ENCODE measurements at regions not wholly inside any gene's neighbourhood (a gene's known extent, or its start where the extent isn't known, plus 50 kb on each side); places are given as distances from the start of the nearest gene placed in this dataset.

GRCh38 chr9:95729669-95730368 lies 145.7 kb upstream of the ERCC6L2 start:
- no peak overlapping the region for H3K27ac Mint-ChIP-seq
- Histone ChIP-seq H3K9me3 (ENCODE audit: control extremely low read depth in 1 of 3, control insufficient read depth in 2 of 3, insufficient read depth in 1 of 3, low read length in 2 of 3) (peaks cover 0 to 9% (median 0%) of the 10 kb centered on the region in 3 donors), H3K4me1 (ENCODE audit: control insufficient read depth in 2 of 2, insufficient read depth in 2 of 2, low read length in 2 of 2) (peaks cover 0 to 5% of the 10 kb centered on the region in 2 donors), H3K4me2 (replicated peaks; ENCODE audit: low read depth, low read length, poor library complexity, severe bottlenecking) (no peak overlapping the region), H3K4me3 (ENCODE audit: control extremely low read depth in 1 of 5, extremely low read depth in 1 of 5, insufficient read depth in 1 of 5, low read depth in 2 of 5, low read length in 4 of 5) (no peak overlapping the region), H3K36me3 (replicated peaks in 1 of 2; ENCODE audit: control extremely low read depth in 1 of 2, control insufficient read depth in 1 of 2, extremely low read depth in 1 of 2, insufficient read depth in 2 of 2, low read length in 1 of 2) (no peaks in the 10 kb centered on the region), H3K9ac (ENCODE audit: low read length) (no peak overlapping the region), H3K79me2 (ENCODE audit: control insufficient read depth, insufficient read depth, low read length) (no peaks in the 10 kb centered on the region), H3K27ac (ENCODE audit: low read length in 2 of 2) (no peak overlapping the region), H4K20me1 (ENCODE audit: control insufficient read depth, insufficient read depth, low read length, poor library complexity, severe bottlenecking) (no peaks in the 10 kb centered on the region), H2AFZ (ENCODE audit: insufficient read depth, low read depth, low read length, poor library complexity, severe bottlenecking) (no peak overlapping the region), H3K27me3 (replicated peaks in 1 of 4; ENCODE audit: control extremely low read depth in 1 of 4, control insufficient read depth in 3 of 4, insufficient read depth in 4 of 4, low read length in 3 of 4) (peaks cover 0 to 3% (median 0%) of the 10 kb centered on the region in 4 experiments)
- ATAC-seq (ENCODE audit: low read depth) (no peak), DNase-seq (no peak)
- intact Hi-C loops (cut with micrococcal nuclease), result loop anchor here (5.0 to 10.0 kb wide), 2 partner anchors 485 to 587 kb away; no protein-coding TSS in a partner anchor
- peaks cover 12% of the 10 kb centered on the region for H3K27me3 Mint-ChIP-seq
- whole genome bisulfite sequencing (ENCODE audit: insufficient coverage), result 89% methylated on average over 5 of the region's 5 CpGs
- H3K4me3 Mint-ChIP-seq, result no peak overlapping the region
- H3K9me3 Mint-ChIP-seq (ENCODE audit: insufficient read depth), result no peaks in the 10 kb centered on the region
- TF ChIP-seq EZH2 (IDR thresholded peaks at IDR 0.05; ENCODE audit: borderline replicate concordance, insufficient read depth, low read depth, low read length, poor library complexity, severe bottlenecking) (no peak), CTCF (IDR thresholded peaks at IDR 0.05) (no peak)
- H3K4me1 Mint-ChIP-seq, result peaks cover 3% of the 10 kb centered on the region
- ChIA-PET POLR2A (no interaction called here), CTCF (no interaction called here)

GRCh38 chr9:95729046-95729445 lies 146.4 kb upstream of the ERCC6L2 start:
- Mint-ChIP-seq H3K9me3 (ENCODE audit: insufficient read depth) (no peaks in the 10 kb centered on the region), H3K27me3 (peaks cover 11% of the 10 kb centered on the region), H3K27ac (no peak overlapping the region), H3K4me1 (peaks cover 10% of the 10 kb centered on the region), H3K4me3 (no peak overlapping the region)
- TF ChIP-seq EZH2 (IDR thresholded peaks at IDR 0.05; ENCODE audit: borderline replicate concordance, insufficient read depth, low read depth, low read length, poor library complexity, severe bottlenecking) (no peak), CTCF (IDR thresholded peaks at IDR 0.05) (no peak)
- H3K9ac ChIP-seq (ENCODE audit: low read length), result no peak overlapping the region
- peaks cover 0 to 9% (median 0%) of the 10 kb centered on the region in 3 donors for H3K9me3 ChIP-seq (ENCODE audit: control extremely low read depth in 1 of 3, control insufficient read depth in 2 of 3, insufficient read depth in 1 of 3, low read length in 2 of 3)
- H3K27me3 ChIP-seq (replicated peaks in 1 of 4; ENCODE audit: control extremely low read depth in 1 of 4, control insufficient read depth in 3 of 4, insufficient read depth in 4 of 4, low read length in 3 of 4), result peaks cover 0 to 3% (median 0%) of the 10 kb centered on the region in 4 experiments
- H3K4me2 ChIP-seq (replicated peaks; ENCODE audit: low read depth, low read length, poor library complexity, severe bottlenecking), result no peak overlapping the region
- WGBS (ENCODE audit: insufficient coverage), result 84% methylated on average over 34 of the region's 34 CpGs
- no peak overlapping the region for H3K4me3 ChIP-seq (ENCODE audit: control extremely low read depth in 1 of 5, extremely low read depth in 1 of 5, insufficient read depth in 1 of 5, low read depth in 2 of 5, low read length in 4 of 5)
- no peaks in the 10 kb centered on the region for H3K79me2 ChIP-seq (ENCODE audit: control insufficient read depth, insufficient read depth, low read length)
- intact Hi-C loops (cut with micrococcal nuclease), result loop anchor here (5.0 to 10.0 kb wide), 2 partner anchors 486 to 588 kb away; no protein-coding TSS in a partner anchor
- POLR2A ChIA-PET, result no interaction called here
- H2AFZ ChIP-seq (ENCODE audit: insufficient read depth, low read depth, low read length, poor library complexity, severe bottlenecking), result no peak overlapping the region
- CTCF ChIA-PET, result no interaction called here
- ATAC-seq (ENCODE audit: low read depth) (no peak), DNase-seq (no peak)
- H3K36me3 ChIP-seq (replicated peaks in 1 of 2; ENCODE audit: control extremely low read depth in 1 of 2, control insufficient read depth in 1 of 2, extremely low read depth in 1 of 2, insufficient read depth in 2 of 2, low read length in 1 of 2), result no peaks in the 10 kb centered on the region
- no peak overlapping the region for H3K27ac ChIP-seq (ENCODE audit: low read length in 2 of 2)
- H3K4me1 ChIP-seq (ENCODE audit: control insufficient read depth in 2 of 2, insufficient read depth in 2 of 2, low read length in 2 of 2), result peaks cover 7 to 13% of the 10 kb centered on the region in 2 donors
- H4K20me1 ChIP-seq (ENCODE audit: control insufficient read depth, insufficient read depth, low read length, poor library complexity, severe bottlenecking), result no peaks in the 10 kb centered on the region
